Fibroblast of skin of back (primary cell): ENCODE measurements at regions not wholly inside any gene's neighbourhood (a gene's known extent, or its start where the extent isn't known, plus 50 kb on each side); places are given as distances from the start of the nearest gene placed in this dataset.

ENCODE experiments used
- DNase-seq: peaks from one replicate; pipeline ENCODE4 v3.0.0-alpha.2; 2013

DNA sequence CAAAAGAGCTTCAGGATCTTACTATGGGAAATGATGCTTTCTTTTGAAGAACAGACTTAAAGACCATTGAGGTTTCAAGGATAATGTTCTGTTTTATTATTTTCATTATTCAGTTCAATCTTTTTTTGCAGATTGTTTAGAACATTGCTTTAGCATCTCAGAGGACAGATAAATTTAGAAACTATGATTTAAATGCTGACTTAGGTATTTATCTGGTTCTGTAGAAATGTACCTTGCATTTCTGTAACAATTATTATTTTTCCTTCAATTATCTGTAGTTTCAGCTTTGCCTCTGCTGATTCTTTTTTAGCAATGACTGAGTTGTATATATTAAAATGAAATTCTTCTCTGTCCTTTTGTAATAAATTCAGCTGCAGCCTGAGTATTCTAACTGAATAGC, 205.4 kb upstream of the PCSK2 start:
- DNase-seq: no peak

- DNase-seq: no peak
Observed at GRCh38 chr20:17023036-17023435, 203.8 kb upstream of the PCSK2 start.

- DNase-seq: peak; percentile 3
Observed at GRCh38 chr20:17023806-17024205, 203.0 kb upstream of the PCSK2 start.

- peak; percentile 77 for DNase-seq
Observed at GRCh38 chr20:17024513-17025119, 202.2 kb upstream of the PCSK2 start.

DNA sequence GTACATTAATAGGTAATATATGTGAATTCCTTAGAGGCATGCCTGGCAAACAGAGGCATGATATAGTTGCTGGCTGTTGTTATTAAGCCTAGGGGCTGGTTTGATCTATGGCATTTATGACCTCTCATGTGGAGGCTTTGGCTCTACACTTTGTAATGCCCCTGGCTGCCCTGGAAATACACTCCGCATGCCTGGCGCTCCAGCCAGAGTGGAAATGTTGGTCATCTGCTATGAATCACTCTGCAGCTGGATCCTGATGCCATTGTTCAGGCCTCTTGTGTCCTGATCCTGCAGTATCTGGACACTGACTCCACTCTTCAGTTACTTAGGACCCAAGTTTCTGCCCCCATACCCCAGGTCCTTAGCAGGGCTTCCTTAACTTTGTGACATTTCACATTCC, 200.5 kb upstream of the PCSK2 start:
- DNase-seq: no peak

- no peak for DNase-seq
Observed at GRCh38 chr20:17029698-17030097, 197.1 kb upstream of the PCSK2 start.

GRCh38 chr20:17036541-17036940, 190.3 kb upstream of the PCSK2 start:
- no peak for DNase-seq

DNA sequence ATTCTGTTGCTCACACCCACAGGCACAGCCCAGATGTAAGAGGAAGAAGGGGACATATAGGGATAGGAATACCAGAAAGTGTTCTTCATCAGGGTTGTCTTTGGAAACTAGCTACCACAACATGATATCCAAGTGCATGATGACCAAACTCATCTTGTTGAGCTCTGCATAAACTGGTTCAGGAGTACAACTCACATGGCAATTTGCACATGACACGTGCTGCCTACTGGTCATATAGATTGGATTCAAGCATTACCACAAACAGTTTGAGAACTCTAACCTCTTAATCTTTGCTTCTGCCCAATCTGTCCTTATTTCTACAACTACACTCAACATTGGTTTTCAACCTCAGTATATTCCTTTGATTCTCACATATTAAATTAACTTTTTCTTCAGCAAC, 184.7 kb upstream of the PCSK2 start:
- no peak for DNase-seq

DNA sequence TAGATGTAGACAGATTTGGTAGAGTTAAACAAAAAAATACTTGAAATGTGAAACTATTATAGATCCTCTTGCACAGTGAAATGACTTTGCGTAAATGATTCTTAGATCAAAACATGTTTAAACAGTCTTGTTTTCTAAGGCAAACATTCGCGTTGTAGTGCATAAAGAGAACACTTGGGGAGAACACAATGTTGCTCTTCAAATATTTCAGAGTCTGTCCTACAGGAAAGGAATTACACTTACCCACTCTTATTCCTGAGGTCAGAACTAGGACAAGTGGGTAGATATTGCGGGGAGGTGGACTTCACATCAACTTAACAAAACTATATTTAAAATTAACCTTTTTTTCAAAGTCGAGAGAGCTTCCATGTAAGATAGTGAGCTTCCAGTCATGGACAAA, 183.5 kb upstream of the PCSK2 start:
- no peak for DNase-seq

GRCh38 chr20:17044891-17045290, 181.9 kb upstream of the PCSK2 start:
- DNase-seq: no peak

DNA sequence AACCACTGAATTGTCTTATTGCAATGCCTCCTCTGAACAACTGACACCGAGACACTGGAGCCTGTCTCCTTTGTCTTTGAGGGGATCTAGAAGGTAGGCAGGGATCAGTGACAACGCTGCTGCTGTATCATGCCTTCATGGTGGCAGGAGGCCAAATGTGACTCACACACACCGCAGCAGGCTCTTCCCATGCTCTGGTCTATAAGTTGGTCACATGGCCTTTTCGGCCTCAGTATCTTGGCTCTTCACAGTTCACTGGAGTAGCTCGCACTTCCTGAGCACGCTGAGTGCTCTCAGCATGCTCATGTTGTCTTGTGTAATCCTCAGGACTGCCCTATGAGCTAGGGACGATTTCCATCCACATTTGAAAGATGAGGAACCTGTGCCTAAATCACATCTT, 167.4 kb upstream of the PCSK2 start:
- DNase-seq: peak; percentile 26

- DNase-seq: no peak
Observed at GRCh38 chr20:17061715-17062114, 165.1 kb upstream of the PCSK2 start.

- no peak for DNase-seq
Observed at GRCh38 chr20:17062712-17063111, 164.1 kb upstream of the PCSK2 start.

- no peak for DNase-seq
Observed at GRCh38 chr20:17066902-17067301, 159.9 kb upstream of the PCSK2 start.

GRCh38 chr20:17068084-17068711, 158.6 kb upstream of the PCSK2 start:
- no peak for DNase-seq

GRCh38 chr20:17077030-17077429, 149.8 kb upstream of the PCSK2 start:
- no peak for DNase-seq

DNA sequence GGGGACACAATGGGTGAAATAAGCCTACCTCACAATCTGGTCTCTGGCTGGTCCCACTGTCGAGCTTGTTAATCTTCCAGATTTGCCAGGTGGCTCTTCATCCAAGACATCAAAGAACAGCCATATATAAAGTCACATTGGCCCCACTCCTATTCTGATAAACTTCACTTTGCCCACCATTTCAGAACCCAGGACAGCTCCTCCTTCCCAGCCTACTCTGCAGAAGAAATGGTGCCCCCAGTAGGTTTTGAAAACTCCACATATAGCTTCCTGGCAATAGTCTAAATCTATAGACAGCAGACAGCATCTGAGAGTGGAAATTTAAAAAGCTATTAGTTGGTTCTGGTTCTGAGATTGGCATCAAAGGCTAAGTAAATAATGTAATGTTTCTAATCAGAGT, 143.1 kb upstream of the PCSK2 start:
- DNase-seq: peak; percentile 7

- no peak for DNase-seq
Observed at GRCh38 chr20:17084909-17085308, 141.9 kb upstream of the PCSK2 start.

- no peak for DNase-seq
Observed at GRCh38 chr20:17093782-17094181, 133.1 kb upstream of the PCSK2 start.

GRCh38 chr20:17097603-17098002, 129.2 kb upstream of the PCSK2 start:
- DNase-seq: no peak

DNA sequence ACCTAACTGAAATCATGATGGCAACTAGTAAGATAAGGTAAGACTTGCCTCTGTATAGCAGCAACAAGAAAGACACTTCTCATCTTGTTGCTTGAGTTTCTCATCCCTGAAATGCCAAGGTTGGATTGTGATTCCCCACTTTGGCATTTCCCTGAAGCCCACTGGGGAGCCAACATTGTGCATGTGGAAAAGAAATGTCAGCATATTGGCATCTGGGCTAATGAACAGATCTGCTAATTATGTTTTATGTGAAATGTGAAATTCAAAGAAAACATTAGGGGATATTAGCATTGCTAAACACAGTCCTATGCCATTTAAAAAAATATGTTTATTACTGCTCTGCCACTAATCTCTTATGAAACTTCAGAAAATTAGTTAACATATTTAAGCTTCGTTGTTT, 126.3 kb upstream of the PCSK2 start:
- DNase-seq: no peak

- DNase-seq: no peak
Observed at GRCh38 chr20:17107127-17107526, 119.7 kb upstream of the PCSK2 start.

GRCh38 chr20:17108896-17109295, 117.9 kb upstream of the PCSK2 start:
- DNase-seq: no peak

GRCh38 chr20:17109307-17109706, 117.5 kb upstream of the PCSK2 start:
- DNase-seq: no peak

GRCh38 chr20:17128206-17128605, 98.6 kb upstream of the PCSK2 start:
- no peak for DNase-seq
